MM.1S (cell line): ENCODE measurements at regions not wholly inside any gene's neighbourhood (a gene's known extent, or its start where the extent isn't known, plus 50 kb on each side); places are given as distances from the start of the nearest gene placed in this dataset.

Experiments
- CTCF ChIP-seq: fragments of 300-600 bp; sonication (generic); IDR thresholded peaks from 2 replicates; pipeline ENCODE4 v1.5.1; 2016; ENCODE audit warnings: antibody characterized with exemption, low read length, mixed read lengths
- EZH2 ChIP-seq: fragments of 300-600 bp; sonication (generic); optimal IDR thresholded peaks from 2 replicates; pipeline ENCODE3; 2017; ENCODE audit warnings: low read depth, mild to moderate bottlenecking, antibody characterized with exemption, low read length, mixed read lengths

GRCh38 chr7:96401200-96401599 lies 79.3 kb upstream of the SLC25A13 start:
- no peak for TF ChIP-seq CTCF
- TF ChIP-seq EZH2: no peak
